CD14-positive monocyte (primary cell): ENCODE measurements at regions not wholly inside any gene's neighbourhood (a gene's known extent, or its start where the extent isn't known, plus 50 kb on each side); places are given as distances from the start of the nearest gene placed in this dataset.
"Not testable (repeated sequence)": the region's sequence is repeated elsewhere in the genome, so short reads cannot be mapped to it uniquely, and the experiment has no call there.

Source experiments
- DNase-seq, 3 donors: peaks; one replicate each; pipeline ENCODE4 v3.0.0-alpha.2; 2011 to 2022
- H2AFZ ChIP-seq: 2 replicates; pipeline ENCODE4 v1.6.0; 2012; ENCODE audit warnings: mild to moderate bottlenecking, low read depth, low read length, inconsistent platforms; ENCODE audit not compliant: insufficient read depth, poor library complexity, severe bottlenecking
- H3K27ac ChIP-seq, 2 donors: 1 replicate in 1 of 2; 2 replicates in 1 of 2; pipeline ENCODE4 v1.5.1; 2012 to 2013; ENCODE audit warnings: low read length in 2 of 2, control low read depth in 1 of 2, inconsistent platforms in 1 of 2, low read depth in 1 of 2, mild to moderate bottlenecking in 1 of 2
- H3K27me3 ChIP-seq, 2 donors: one replicate each; pipeline versions ENCODE4 v1.6.0 to v1.6.1; 2011 to 2013; ENCODE audit warnings: low read length in 2 of 2; ENCODE audit not compliant: control insufficient read depth in 2 of 2, insufficient read depth in 2 of 2
- H3K36me3 ChIP-seq, 2 donors: replicated peaks in 1 of 2; 1 replicate in 1 of 2; 2 replicates in 1 of 2; pipeline versions ENCODE4 v1.5.1 to v1.6.1; 2012 to 2013; ENCODE audit warnings: low read length in 2 of 2, control low read depth in 1 of 2, inconsistent platforms in 1 of 2, mild to moderate bottlenecking in 1 of 2; ENCODE audit not compliant: insufficient read depth in 2 of 2, control insufficient read depth in 1 of 2
- H3K4me1 ChIP-seq, 2 donors: 1 replicate in 1 of 2; 2 replicates in 1 of 2; pipeline versions ENCODE4 v1.5.1 to v1.6.1; 2012 to 2013; ENCODE audit warnings: low read length in 2 of 2, control low read depth in 1 of 2, inconsistent platforms in 1 of 2, mild to moderate bottlenecking in 1 of 2, moderate library complexity in 1 of 2; ENCODE audit not compliant: insufficient read depth in 2 of 2, control insufficient read depth in 1 of 2
- H3K4me2 ChIP-seq: replicated peaks from 2 replicates; pipeline ENCODE3; 2012; ENCODE audit warnings: low read length, moderate library complexity, mild to moderate bottlenecking; ENCODE audit not compliant: poor library complexity, severe bottlenecking; ENCODE audit errors: extremely low read depth
- H3K4me3 ChIP-seq, 3 experiments: fragments of 200-600 bp in 1 of 3; sonication (generic) in 1 of 3; replicated peaks in 1 of 3; 1 replicate in 2 of 3; 2 replicates in 1 of 3; pipeline ENCODE4 v1.5.1; 2011 to 2013; ENCODE audit warnings: low read length in 3 of 3, mild to moderate bottlenecking in 3 of 3, control low read depth in 2 of 3, low read depth in 2 of 3, inconsistent platforms in 1 of 3, moderate library complexity in 1 of 3
- H3K79me2 ChIP-seq: 2 replicates; pipeline ENCODE4 v1.6.0; 2012; ENCODE audit warnings: mild to moderate bottlenecking, control low read depth, inconsistent platforms, low read length, moderate library complexity; ENCODE audit not compliant: insufficient read depth
- H3K9ac ChIP-seq: 2 replicates; pipeline ENCODE4 v1.6.0; 2017; ENCODE audit warnings: low read length, mild to moderate bottlenecking; ENCODE audit not compliant: insufficient read depth, poor library complexity, severe bottlenecking
- H3K9me3 ChIP-seq, 2 donors: replicated peaks in 1 of 2; 1 replicate in 1 of 2; 2 replicates in 1 of 2; pipeline versions ENCODE4 v1.5.1 to v1.6.1; 2012 to 2013; ENCODE audit warnings: low read length in 2 of 2, control low read depth in 1 of 2; ENCODE audit not compliant: control insufficient read depth in 1 of 2, insufficient read depth in 1 of 2
- H4K20me1 ChIP-seq: 2 replicates; pipeline ENCODE4 v1.6.0; 2012; ENCODE audit warnings: mild to moderate bottlenecking, low read length, control low read depth, moderate library complexity; ENCODE audit not compliant: insufficient read depth
- H3K27ac Mint-ChIP-seq, 7 donors: one replicate each; pipeline ENCODE4 v1.8.0; 2020; ENCODE audit warnings: mild to moderate bottlenecking in 7 of 7, mixed read lengths in 7 of 7, moderate library complexity in 6 of 7, inconsistent platforms in 2 of 7
- H3K27me3 Mint-ChIP-seq, 3 donors: one replicate each; pipeline ENCODE4 v1.8.0; 2021 to 2022; ENCODE audit warnings: low read depth in 3 of 3, mild to moderate bottlenecking in 3 of 3, mixed read lengths in 3 of 3, moderate library complexity in 3 of 3, inconsistent platforms in 1 of 3
- H3K36me3 Mint-ChIP-seq, 2 donors: one replicate each; pipeline ENCODE4 v1.8.0; 2020; ENCODE audit warnings: mixed read lengths in 2 of 2, inconsistent platforms in 1 of 2, mild to moderate bottlenecking in 1 of 2
- H3K4me1 Mint-ChIP-seq: one replicate; pipeline ENCODE4 v1.8.0; 2020; ENCODE audit warnings: mild to moderate bottlenecking, mixed read lengths
- H3K4me3 Mint-ChIP-seq, 2 donors: one replicate each; pipeline ENCODE4 v1.8.0; 2020; ENCODE audit warnings: mild to moderate bottlenecking in 2 of 2, mixed read lengths in 2 of 2, moderate library complexity in 1 of 2
- H3K9me3 Mint-ChIP-seq, 7 donors: one replicate each; pipeline ENCODE4 v1.8.0; 2020 to 2022; ENCODE audit warnings: mixed read lengths in 7 of 7, mild to moderate bottlenecking in 6 of 7, moderate library complexity in 6 of 7, inconsistent platforms in 2 of 7
- CTCF ChIP-seq: fragments of 200-600 bp; IDR thresholded peaks from one replicate; pipeline ENCODE4 v1.8.0; 2022; ENCODE audit warnings: antibody characterized with exemption, mild to moderate bottlenecking
- WGBS: methylation state at CpG from one replicate; pipeline ENCODE4 v1.1.5; 2013; ENCODE audit warnings: missing lambda C conversion rate; ENCODE audit not compliant: insufficient coverage; 5-methylcytosine and 5-hydroxymethylcytosine counted together
- intact Hi-C, 2 donors: fragments of 100-400 bp; cut with micrococcal nuclease; formaldehyde crosslinking; loops; one replicate each; pipeline versions ENCODE4 v1.15.0 to v1.15.1; 2023

GRCh38 chr12:131575371-131575770 lies 135.5 kb upstream of the SFSWAP start:
- intact Hi-C loops, result no loop called here
- H3K27me3 ChIP-seq, result no peaks in the 10 kb centered on the region
- no peak for DNase-seq
- H3K4me3 ChIP-seq, result no peak overlapping the region
- no peak overlapping the region for H3K4me2 ChIP-seq
- H3K9ac ChIP-seq, result no peak overlapping the region
- Mint-ChIP-seq H3K9me3 (peaks cover 0 to 13% (median 2%) of the 10 kb centered on the region in 7 donors), H3K4me1 (no peaks in the 10 kb centered on the region), H3K4me3 (no peak overlapping the region), H3K27me3 (peaks cover 4 to 11% (median 7%) of the 10 kb centered on the region in 3 donors), H3K27ac (no peak overlapping the region), H3K36me3 (no peaks in the 10 kb centered on the region)
- H3K36me3 ChIP-seq, result no peaks in the 10 kb centered on the region
- no peak for TF ChIP-seq CTCF
- no peaks in the 10 kb centered on the region for H3K4me1 ChIP-seq
- no peak overlapping the region for H2AFZ ChIP-seq
- H3K79me2 ChIP-seq, result no peaks in the 10 kb centered on the region
- H3K9me3 ChIP-seq, result peaks cover 0 to 4% of the 10 kb centered on the region in 2 donors
- 100% methylated on average over 3 of the region's 4 CpGs for WGBS
- H4K20me1 ChIP-seq, result no peaks in the 10 kb centered on the region
- no peak overlapping the region for H3K27ac ChIP-seq

- H3K36me3 ChIP-seq, H3K36me3 Mint-ChIP-seq, H3K79me2 ChIP-seq, H3K4me1 ChIP-seq, H2AFZ ChIP-seq, H3K27ac ChIP-seq, H3K4me2 ChIP-seq, H4K20me1 ChIP-seq, H3K9me3 ChIP-seq, H3K9ac ChIP-seq, H3K4me1 Mint-ChIP-seq, H3K4me3 Mint-ChIP-seq, H3K27me3 ChIP-seq, H3K27ac Mint-ChIP-seq, intact Hi-C loops, H3K4me3 ChIP-seq: not testable (repeated sequence)
- Mint-ChIP-seq H3K9me3 (peaks cover 0 to 13% (median 2%) of the 10 kb centered on the region in 7 donors), H3K27me3 (peaks cover 4 to 11% (median 8%) of the 10 kb centered on the region in 3 donors)
- 100% methylated on average over 4 of the region's 17 CpGs for WGBS
- peak in 1 of 3 donors; percentile 32 for DNase-seq
Measured at GRCh38 chr12:131576734-131577133, 134.2 kb upstream of the SFSWAP start.
